Neutrophil (primary cell): ENCODE measurements at regions not wholly inside any gene's neighbourhood (a gene's known extent, or its start where the extent isn't known, plus 50 kb on each side); places are given as distances from the start of the nearest gene placed in this dataset.

Experiments
- H3K27ac ChIP-seq: fragments of 200-600 bp; sonication (generic); 2 replicates; pipeline ENCODE4 v1.5.1; 2016; ENCODE audit warnings: mild to moderate bottlenecking, moderate library complexity
- H3K27me3 ChIP-seq: fragments of 200-600 bp; sonication (generic); 2 replicates; pipeline ENCODE4 v1.6.0; 2016; ENCODE audit warnings: mild to moderate bottlenecking
- H3K36me3 ChIP-seq: fragments of 200-600 bp; sonication (generic); 2 replicates; pipeline ENCODE4 v1.5.1; 2017
- H3K4me1 ChIP-seq, 2 experiments: fragments of 200-600 bp in 1 of 2; sonication (generic) in 1 of 2; 1 replicate in 1 of 2; 2 replicates in 1 of 2; pipeline versions ENCODE4 v1.5.1 to v1.6.1; 2013 to 2016; ENCODE audit warnings: low read depth in 1 of 2, low read length in 1 of 2, mild to moderate bottlenecking in 1 of 2, moderate library complexity in 1 of 2; ENCODE audit not compliant: control insufficient read depth in 1 of 2, insufficient read depth in 1 of 2
- H3K4me3 ChIP-seq, 2 experiments: fragments of 200-600 bp in 1 of 2; sonication (generic) in 1 of 2; 1 replicate in 1 of 2; 2 replicates in 1 of 2; pipeline ENCODE4 v1.5.1; 2013 to 2016; ENCODE audit warnings: low read depth in 1 of 2, low read length in 1 of 2, mild to moderate bottlenecking in 1 of 2, moderate library complexity in 1 of 2
- H3K9me3 ChIP-seq: fragments of 200-600 bp; sonication (generic); 2 replicates; pipeline ENCODE4 v1.5.1; 2016
- TF ChIP-seq, protein P1 (sequence below): fragments of 200-600 bp; sonication (generic); IDR thresholded peaks from 2 replicates; pipeline ENCODE4 v1.5.1; 2016; ENCODE audit warnings: antibody characterized with exemption

DNA sequence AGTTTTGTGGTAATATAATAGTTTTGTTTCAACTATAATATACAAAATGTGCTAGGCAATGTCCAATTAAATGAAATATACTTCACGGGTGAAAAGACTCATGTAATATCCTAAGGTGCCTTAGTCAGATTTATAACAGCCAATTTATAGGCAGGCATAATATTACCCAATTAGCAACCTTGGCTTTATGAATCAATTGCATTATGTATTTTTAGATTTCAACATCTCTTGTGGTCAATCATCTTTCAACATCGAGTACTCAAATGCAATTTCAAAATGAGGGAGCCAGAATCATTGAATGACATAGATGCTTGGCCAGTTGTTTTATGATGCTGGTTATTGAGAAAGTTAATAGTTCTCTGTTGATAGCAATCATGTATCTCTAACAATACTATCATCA lies 110.3 kb upstream of the SP8 start:
- Histone ChIP-seq H3K4me1 (no peaks in the 10 kb centered on the region), H3K36me3 (no peaks in the 10 kb centered on the region), H3K27ac (no peak overlapping the region), H3K27me3 (no peaks in the 10 kb centered on the region), H3K4me3 (no peak overlapping the region), H3K9me3 (no peaks in the 10 kb centered on the region)
- TF ChIP-seq, protein P1, sequence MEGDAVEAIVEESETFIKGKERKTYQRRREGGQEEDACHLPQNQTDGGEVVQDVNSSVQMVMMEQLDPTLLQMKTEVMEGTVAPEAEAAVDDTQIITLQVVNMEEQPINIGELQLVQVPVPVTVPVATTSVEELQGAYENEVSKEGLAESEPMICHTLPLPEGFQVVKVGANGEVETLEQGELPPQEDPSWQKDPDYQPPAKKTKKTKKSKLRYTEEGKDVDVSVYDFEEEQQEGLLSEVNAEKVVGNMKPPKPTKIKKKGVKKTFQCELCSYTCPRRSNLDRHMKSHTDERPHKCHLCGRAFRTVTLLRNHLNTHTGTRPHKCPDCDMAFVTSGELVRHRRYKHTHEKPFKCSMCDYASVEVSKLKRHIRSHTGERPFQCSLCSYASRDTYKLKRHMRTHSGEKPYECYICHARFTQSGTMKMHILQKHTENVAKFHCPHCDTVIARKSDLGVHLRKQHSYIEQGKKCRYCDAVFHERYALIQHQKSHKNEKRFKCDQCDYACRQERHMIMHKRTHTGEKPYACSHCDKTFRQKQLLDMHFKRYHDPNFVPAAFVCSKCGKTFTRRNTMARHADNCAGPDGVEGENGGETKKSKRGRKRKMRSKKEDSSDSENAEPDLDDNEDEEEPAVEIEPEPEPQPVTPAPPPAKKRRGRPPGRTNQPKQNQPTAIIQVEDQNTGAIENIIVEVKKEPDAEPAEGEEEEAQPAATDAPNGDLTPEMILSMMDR: no peak

DNA sequence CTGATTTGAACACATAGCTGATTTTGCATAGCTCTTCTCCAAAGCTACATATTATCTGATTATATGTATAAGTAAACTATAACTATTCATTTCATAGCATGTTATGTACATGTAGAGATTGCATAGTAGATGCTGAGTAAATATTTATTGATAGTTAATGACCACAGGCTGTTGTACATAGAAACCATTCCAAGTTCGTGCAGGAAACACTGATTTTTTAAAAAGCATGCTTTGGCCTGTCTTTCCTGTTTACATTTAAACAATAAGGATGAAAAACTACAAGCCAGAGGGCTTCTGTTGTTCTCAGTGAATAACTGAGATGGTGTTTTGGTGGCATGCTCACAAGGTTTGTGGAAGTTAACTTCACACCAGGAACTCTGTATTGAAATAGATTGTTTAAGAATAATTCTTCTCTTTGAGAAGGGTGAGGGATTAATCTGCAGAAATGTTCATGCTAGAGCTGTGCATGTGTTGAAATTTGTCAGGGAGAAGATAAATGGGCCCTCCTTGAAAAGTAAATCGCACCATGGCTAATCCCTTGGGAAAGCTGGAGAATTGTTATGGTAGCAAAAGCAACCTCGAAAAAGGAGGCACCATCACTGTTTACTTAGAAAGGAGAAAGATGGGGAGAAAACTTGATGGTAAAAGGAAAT lies 120.2 kb upstream of the SP8 start:
- no peak overlapping the region for H3K4me3 ChIP-seq

DNA sequence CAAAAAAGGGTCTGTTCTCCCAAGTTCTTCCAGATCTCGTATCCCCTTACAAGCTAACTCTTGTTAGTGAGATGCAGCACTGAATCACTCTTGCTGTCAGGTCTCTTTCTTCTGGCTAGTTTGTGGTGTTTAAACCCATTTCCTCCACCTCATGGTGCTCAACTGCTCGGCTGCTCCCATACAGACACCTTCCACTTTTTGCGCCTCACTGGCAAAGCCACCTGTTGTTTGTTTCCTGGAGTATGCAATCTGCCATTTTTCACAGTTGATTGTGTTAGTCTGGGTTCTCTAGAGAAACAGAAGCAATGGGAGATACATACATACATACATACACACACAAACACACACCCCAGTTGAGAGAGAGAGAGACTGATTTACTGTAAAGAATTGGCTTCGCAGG lies 124.4 kb upstream of the SP8 start:
- Histone ChIP-seq H3K4me1 (no peaks in the 10 kb centered on the region), H3K27me3 (no peaks in the 10 kb centered on the region), H3K4me3 (no peak overlapping the region), H3K27ac (no peak overlapping the region), H3K36me3 (no peaks in the 10 kb centered on the region), H3K9me3 (no peaks in the 10 kb centered on the region)
- TF ChIP-seq, protein P1: no peak

More for the DNA sequence above, 120.2 kb upstream of the SP8 start:
- H3K36me3 ChIP-seq: no peaks in the 10 kb centered on the region
- no peaks in the 10 kb centered on the region for H3K4me1 ChIP-seq
- H3K27ac ChIP-seq: no peak overlapping the region
- no peaks in the 10 kb centered on the region for H3K27me3 ChIP-seq
- TF ChIP-seq, protein P1: no peak
- no peaks in the 10 kb centered on the region for H3K9me3 ChIP-seq

DNA sequence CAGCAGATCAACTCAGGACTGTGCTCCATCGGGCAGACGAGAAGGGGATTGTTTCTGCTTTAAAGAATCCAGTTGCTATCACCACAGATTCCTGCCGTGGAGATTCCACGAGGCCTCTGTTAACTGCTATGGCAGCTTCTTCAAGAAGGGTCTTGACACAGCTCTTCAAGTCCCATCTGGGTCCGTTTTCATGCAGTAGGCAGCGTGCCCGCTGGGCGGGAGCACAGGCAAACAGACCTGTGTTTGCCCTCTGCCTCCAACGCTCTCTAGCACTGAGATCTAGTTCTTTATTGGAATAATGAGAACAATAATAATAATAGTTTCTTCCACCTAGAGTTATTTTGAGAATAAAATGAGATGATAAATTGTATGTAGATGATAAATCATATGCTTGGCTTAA lies 127.2 kb upstream of the SP8 start:
- Histone ChIP-seq H3K9me3 (no peaks in the 10 kb centered on the region), H3K36me3 (no peaks in the 10 kb centered on the region), H3K27ac (no peak overlapping the region), H3K4me1 (no peaks in the 10 kb centered on the region), H3K27me3 (no peaks in the 10 kb centered on the region), H3K4me3 (no peak overlapping the region)
- TF ChIP-seq, protein P1: no peak

DNA sequence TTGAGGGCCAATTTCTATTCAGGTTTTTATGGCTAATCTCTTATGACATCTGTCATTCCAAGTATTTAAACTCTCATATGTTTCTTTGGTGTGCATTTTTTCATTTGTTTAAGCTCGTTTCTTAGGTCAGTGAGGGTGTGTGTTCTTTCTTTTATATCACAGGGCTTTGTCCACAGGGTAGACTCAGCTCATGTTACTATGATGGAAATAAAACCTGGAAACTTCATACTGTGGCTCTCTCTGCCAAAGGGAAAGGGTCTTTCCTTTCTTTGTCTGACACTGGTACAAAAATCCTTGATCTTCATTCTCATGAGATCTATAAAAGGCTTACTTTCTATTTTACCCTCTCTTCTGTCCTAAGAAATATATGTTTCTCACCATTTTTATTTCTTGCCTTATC lies 129.6 kb upstream of the SP8 start:
- H3K27me3 ChIP-seq: no peaks in the 10 kb centered on the region
- no peaks in the 10 kb centered on the region for H3K36me3 ChIP-seq
- no peaks in the 10 kb centered on the region for H3K9me3 ChIP-seq
- no peak overlapping the region for H3K4me3 ChIP-seq
- no peak overlapping the region for H3K27ac ChIP-seq
- TF ChIP-seq, protein P1: no peak
- no peaks in the 10 kb centered on the region for H3K4me1 ChIP-seq

DNA sequence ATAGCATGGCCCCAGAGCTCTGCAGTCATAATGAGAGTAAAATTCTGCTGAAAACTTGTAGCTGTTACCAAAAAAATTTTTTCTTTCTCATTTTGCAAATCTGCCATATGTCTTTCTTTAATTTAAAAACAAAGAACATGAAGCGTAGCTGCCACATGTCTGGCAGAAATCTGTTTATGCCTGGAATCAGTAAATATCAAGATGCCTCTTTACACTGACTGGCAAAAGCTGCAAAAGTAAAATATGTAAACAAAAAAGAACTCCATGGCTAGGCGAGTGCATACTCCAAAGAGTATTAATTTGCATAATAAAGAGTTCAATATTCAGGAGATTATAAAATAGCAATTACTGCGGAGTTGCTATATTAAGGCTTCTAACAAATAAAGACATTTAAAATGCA lies 130.9 kb upstream of the SP8 start:
- Histone ChIP-seq H3K27me3 (no peaks in the 10 kb centered on the region), H3K27ac (no peak overlapping the region), H3K36me3 (no peaks in the 10 kb centered on the region), H3K4me3 (no peak overlapping the region), H3K4me1 (no peaks in the 10 kb centered on the region), H3K9me3 (no peaks in the 10 kb centered on the region)
- TF ChIP-seq, protein P1: no peak
